Memory B cell (primary cell): ENCODE measurements at regions not wholly inside any gene's neighbourhood (a gene's known extent, or its start where the extent isn't known, plus 50 kb on each side); places are given as distances from the start of the nearest gene placed in this dataset.

ENCODE experiments used
- ATAC-seq: fragments of 150-1000 bp; cut with Tn5 transposase; 2 replicates; pipeline ENCODE4 v1.10.0; 2021; ENCODE audit warnings: low read depth, mild to moderate bottlenecking, moderate library complexity
- DNase-seq, 2 donors: peaks; one replicate each; pipeline ENCODE4 v3.0.0; 2022; ENCODE audit warnings: low spot score in 2 of 2
- H3K27ac Mint-ChIP-seq: one replicate; pipeline ENCODE4 v1.8.0; 2022; ENCODE audit warnings: mild to moderate bottlenecking, moderate library complexity, mixed read lengths
- H3K27me3 Mint-ChIP-seq: one replicate; pipeline ENCODE4 v1.8.0; 2022; ENCODE audit warnings: mixed read lengths
- H3K36me3 Mint-ChIP-seq: one replicate; pipeline ENCODE4 v1.8.0; 2022; ENCODE audit warnings: mild to moderate bottlenecking, mixed read lengths
- H3K4me1 Mint-ChIP-seq: one replicate; pipeline ENCODE4 v1.8.0; 2022; ENCODE audit warnings: mixed read lengths
- H3K4me3 Mint-ChIP-seq: one replicate; pipeline ENCODE4 v1.8.0; 2022; ENCODE audit warnings: mild to moderate bottlenecking, moderate library complexity, mixed read lengths
- H3K9me3 Mint-ChIP-seq: one replicate; pipeline ENCODE4 v1.8.0; 2022; ENCODE audit warnings: mixed read lengths

DNA sequence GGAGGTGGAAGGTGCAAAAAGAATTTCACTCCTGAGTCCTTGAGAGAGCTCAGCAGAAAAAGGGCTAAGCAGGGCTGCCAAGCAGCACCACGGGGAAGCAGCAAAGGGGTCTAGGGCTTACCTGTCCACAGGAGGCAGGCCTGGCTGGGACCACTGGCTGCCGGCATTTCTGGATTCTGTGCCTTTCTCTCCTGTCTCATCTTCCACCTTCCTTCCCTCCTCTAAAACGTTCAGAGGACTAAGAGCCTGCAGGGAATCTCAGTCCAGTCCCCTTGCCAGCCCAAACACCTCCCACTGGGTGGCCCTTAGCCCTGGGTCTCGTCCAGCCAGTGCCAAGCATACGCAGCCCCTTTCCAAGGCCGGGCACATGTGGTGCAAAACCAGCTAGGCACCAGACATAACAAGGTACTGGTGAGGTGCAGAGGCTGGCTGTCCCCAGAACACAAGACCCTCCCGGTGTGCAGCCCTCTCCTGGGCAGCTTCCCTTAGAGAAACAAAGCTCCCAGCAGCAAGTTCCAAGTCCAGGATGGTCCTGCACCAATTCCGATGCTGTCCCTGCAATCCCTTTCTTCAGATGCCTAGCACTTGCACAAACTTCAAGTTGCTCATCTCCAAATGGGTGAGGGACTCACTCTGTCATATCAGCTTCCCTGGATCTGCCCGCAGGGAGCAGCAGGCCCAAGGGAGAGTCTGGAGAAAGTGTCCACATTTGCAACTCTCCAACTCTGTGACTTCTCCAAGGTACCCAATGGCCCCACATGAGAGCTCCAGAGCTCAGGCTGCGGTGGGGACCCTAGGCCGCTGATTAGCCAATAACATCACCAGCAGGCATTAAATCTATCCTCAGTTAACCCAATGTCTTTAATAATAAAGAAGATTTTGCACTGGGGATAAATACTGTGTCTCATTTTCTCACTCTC lies 126.3 kb downstream of the C5orf15 start:
- H3K4me3 Mint-ChIP-seq: no peak overlapping the region
- H3K36me3 Mint-ChIP-seq: no peaks in the 10 kb centered on the region
- H3K27me3 Mint-ChIP-seq: peaks cover 1% of the 10 kb centered on the region
- ATAC-seq (no peak), DNase-seq (no peak)
- peaks cover 8% of the 10 kb centered on the region for H3K4me1 Mint-ChIP-seq
- no peaks in the 10 kb centered on the region for H3K9me3 Mint-ChIP-seq
- H3K27ac Mint-ChIP-seq: no peak overlapping the region

- Mint-ChIP-seq H3K9me3 (peaks cover 2% of the 10 kb centered on the region), H3K4me1 (no peaks in the 10 kb centered on the region), H3K27ac (no peak overlapping the region), H3K27me3 (peaks cover 1% of the 10 kb centered on the region), H3K4me3 (no peak overlapping the region), H3K36me3 (no peaks in the 10 kb centered on the region)
- ATAC-seq (no peak), DNase-seq (no peak)
These were observed 128.3 kb downstream of the C5orf15 start for GRCh38 chr5:133840168-133840567.

- no peaks in the 10 kb centered on the region for H3K4me1 Mint-ChIP-seq
- ATAC-seq (no peak), DNase-seq (no peak)
- no peaks in the 10 kb centered on the region for H3K36me3 Mint-ChIP-seq
- H3K9me3 Mint-ChIP-seq: peaks cover 2% of the 10 kb centered on the region
- peaks cover 1% of the 10 kb centered on the region for H3K27me3 Mint-ChIP-seq
- H3K4me3 Mint-ChIP-seq: no peak overlapping the region
- H3K27ac Mint-ChIP-seq: no peak overlapping the region
These were observed 128.7 kb downstream of the C5orf15 start for GRCh38 chr5:133839721-133840120.

- H3K9me3 Mint-ChIP-seq: peaks cover 2% of the 10 kb centered on the region
- H3K36me3 Mint-ChIP-seq: no peaks in the 10 kb centered on the region
- H3K4me1 Mint-ChIP-seq: no peaks in the 10 kb centered on the region
- H3K27me3 Mint-ChIP-seq: peaks cover 1% of the 10 kb centered on the region
- H3K27ac Mint-ChIP-seq: no peak overlapping the region
- no peak overlapping the region for H3K4me3 Mint-ChIP-seq
- DNase-seq (no peak), ATAC-seq (no peak)
These were observed 129.3 kb downstream of the C5orf15 start for GRCh38 chr5:133839090-133839489.

GRCh38 chr5:133838286-133838685 lies 130.1 kb downstream of the C5orf15 start:
- H3K27me3 Mint-ChIP-seq: peaks cover 1% of the 10 kb centered on the region
- no peaks in the 10 kb centered on the region for H3K36me3 Mint-ChIP-seq
- H3K27ac Mint-ChIP-seq: no peak overlapping the region
- H3K9me3 Mint-ChIP-seq: peaks cover 2% of the 10 kb centered on the region
- H3K4me1 Mint-ChIP-seq: no peaks in the 10 kb centered on the region
- ATAC-seq: no peak
- H3K4me3 Mint-ChIP-seq: no peak overlapping the region
- no peak for DNase-seq

DNA sequence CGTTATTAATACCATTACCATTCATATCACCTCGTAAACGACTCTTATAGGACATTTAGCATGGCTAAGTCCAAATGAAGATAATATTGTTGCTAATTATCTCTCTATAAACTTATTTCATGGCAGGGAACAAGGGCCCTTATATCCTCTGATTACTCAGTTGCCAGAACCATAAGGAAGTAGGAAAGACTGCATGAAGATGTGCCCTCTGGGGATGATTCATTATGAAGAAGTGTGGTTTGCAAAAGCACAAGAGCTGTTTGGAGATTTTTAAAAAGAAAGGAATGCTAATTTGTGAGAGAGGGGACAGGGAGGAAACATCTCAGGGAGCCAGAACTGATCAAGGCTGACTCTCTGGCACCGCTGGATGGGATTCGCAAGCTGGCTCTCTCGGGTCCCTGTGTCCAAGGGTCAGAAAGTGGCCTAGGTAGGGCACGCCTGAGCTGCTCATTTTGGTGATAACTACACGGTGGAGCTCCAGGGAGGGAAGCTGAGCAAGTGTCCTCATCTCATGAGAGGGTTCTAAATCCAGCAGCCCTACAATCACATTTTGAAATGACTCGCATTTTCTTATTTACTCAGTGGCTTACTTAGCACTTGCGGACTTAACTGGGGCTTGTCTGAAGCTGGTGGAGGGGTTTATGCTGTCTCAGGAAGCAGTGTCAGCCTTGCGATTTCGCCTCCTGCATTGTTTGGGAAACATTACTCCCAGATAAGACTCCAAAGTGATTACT lies 136.8 kb downstream of the C5orf15 start:
- Mint-ChIP-seq H3K4me1 (peaks cover 12% of the 10 kb centered on the region), H3K4me3 (no peak overlapping the region), H3K36me3 (no peaks in the 10 kb centered on the region), H3K27ac (no peak overlapping the region), H3K27me3 (no peaks in the 10 kb centered on the region), H3K9me3 (peaks cover 1% of the 10 kb centered on the region)
- ATAC-seq: no peak
- DNase-seq: no peak

- no peaks in the 10 kb centered on the region for H3K27me3 Mint-ChIP-seq
- peaks cover 18% of the 10 kb centered on the region for H3K4me1 Mint-ChIP-seq
- no peak for DNase-seq
- no peak for ATAC-seq
- H3K27ac Mint-ChIP-seq: no peak overlapping the region
- no peaks in the 10 kb centered on the region for H3K9me3 Mint-ChIP-seq
- no peak overlapping the region for H3K4me3 Mint-ChIP-seq
- no peaks in the 10 kb centered on the region for H3K36me3 Mint-ChIP-seq
These were observed 137.5 kb downstream of the C5orf15 start for GRCh38 chr5:133830911-133831310.

DNA sequence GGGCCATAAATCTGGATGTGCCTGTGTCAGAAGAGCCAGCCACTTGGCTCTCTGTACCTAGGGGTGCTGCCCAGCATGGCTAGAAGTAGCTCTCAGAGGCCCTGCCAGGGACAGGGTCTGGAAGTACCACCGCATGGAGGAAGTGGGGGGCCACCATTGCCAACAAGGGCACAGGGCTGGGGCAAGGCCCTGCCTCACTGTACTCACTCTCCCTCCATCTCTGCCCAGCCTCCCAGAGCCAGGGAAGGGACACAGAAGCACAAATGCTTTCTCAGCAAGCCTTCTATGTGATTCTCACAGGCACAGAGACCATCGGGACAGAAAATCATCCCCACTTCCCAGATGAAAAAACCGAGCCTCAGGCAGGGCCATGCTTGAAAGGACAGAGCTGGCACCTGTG lies 138.1 kb downstream of the C5orf15 start:
- no peaks in the 10 kb centered on the region for H3K36me3 Mint-ChIP-seq
- H3K4me1 Mint-ChIP-seq: peaks cover 25% of the 10 kb centered on the region
- DNase-seq (no peak), ATAC-seq (no peak)
- no peaks in the 10 kb centered on the region for H3K27me3 Mint-ChIP-seq
- no peak overlapping the region for H3K4me3 Mint-ChIP-seq
- no peak overlapping the region for H3K27ac Mint-ChIP-seq
- no peaks in the 10 kb centered on the region for H3K9me3 Mint-ChIP-seq

GRCh38 chr5:133829786-133830185 lies 138.6 kb downstream of the C5orf15 start:
- Mint-ChIP-seq H3K27me3 (no peaks in the 10 kb centered on the region), H3K4me3 (no peak overlapping the region), H3K27ac (no peak overlapping the region), H3K36me3 (no peaks in the 10 kb centered on the region), H3K9me3 (no peaks in the 10 kb centered on the region), H3K4me1 (peaks cover 29% of the 10 kb centered on the region)
- no peak for DNase-seq
- ATAC-seq: no peak

DNA sequence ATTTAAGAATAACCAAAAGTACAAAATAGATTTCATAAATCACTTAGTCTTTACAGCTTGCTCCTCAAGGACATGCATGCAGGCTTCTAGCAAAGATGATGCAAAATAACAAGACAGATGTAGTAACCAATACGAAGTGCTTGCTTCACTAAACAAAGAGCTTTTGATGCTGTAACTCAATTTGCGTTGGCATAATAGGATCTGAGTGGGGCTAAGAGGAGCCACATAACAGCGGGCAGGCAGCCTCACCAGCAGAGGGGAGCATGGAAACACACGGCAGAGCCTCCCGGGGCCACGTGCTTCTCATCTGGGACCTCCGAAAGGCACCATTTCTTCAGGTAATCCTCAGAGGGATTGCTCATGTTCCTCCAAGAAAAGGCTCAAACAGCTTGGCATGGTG lies 139.7 kb downstream of the C5orf15 start:
- H3K27me3 Mint-ChIP-seq: no peaks in the 10 kb centered on the region
- H3K4me3 Mint-ChIP-seq: no peak overlapping the region
- H3K4me1 Mint-ChIP-seq: peaks cover 36% of the 10 kb centered on the region
- H3K27ac Mint-ChIP-seq: no peak overlapping the region
- no peaks in the 10 kb centered on the region for H3K9me3 Mint-ChIP-seq
- ATAC-seq (no peak), DNase-seq (no peak)
- H3K36me3 Mint-ChIP-seq: no peaks in the 10 kb centered on the region

GRCh38 chr5:133827830-133828229 lies 140.6 kb downstream of the C5orf15 start:
- no peaks in the 10 kb centered on the region for H3K36me3 Mint-ChIP-seq
- no peak overlapping the region for H3K27ac Mint-ChIP-seq
- ATAC-seq (no peak), DNase-seq (no peak)
- H3K27me3 Mint-ChIP-seq: no peaks in the 10 kb centered on the region
- peaks cover 36% of the 10 kb centered on the region for H3K4me1 Mint-ChIP-seq
- H3K4me3 Mint-ChIP-seq: no peak overlapping the region
- no peaks in the 10 kb centered on the region for H3K9me3 Mint-ChIP-seq

DNA sequence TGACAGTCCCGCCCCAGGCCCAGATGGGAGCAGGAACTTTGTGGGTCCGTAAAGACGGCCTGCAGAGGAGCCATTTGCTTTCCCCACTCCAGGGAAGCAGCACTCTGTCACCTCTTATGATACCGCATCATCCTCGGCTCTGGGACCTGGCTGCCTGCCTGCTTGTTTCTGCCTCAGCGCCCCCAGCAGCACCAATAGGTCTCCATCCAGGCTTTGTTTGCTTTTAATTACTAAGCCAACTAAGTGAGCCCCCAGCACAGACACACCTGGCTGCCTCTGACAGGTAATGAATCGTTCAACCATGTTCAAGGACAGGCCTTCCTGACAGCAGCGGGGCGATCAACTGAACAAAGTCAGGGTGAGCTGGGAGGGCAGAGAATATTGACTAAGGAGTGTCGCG lies 141.4 kb downstream of the C5orf15 start:
- DNase-seq: no peak
- Mint-ChIP-seq H3K36me3 (no peaks in the 10 kb centered on the region), H3K9me3 (no peaks in the 10 kb centered on the region), H3K4me3 (no peak overlapping the region), H3K27me3 (no peaks in the 10 kb centered on the region), H3K4me1 (peaks cover 36% of the 10 kb centered on the region), H3K27ac (no peak overlapping the region)
- ATAC-seq: no peak

- Mint-ChIP-seq H3K27me3 (peaks cover 5% of the 10 kb centered on the region), H3K27ac (peak overlapping the region; percentile 65), H3K4me3 (peak overlapping the region; percentile 50), H3K36me3 (no peaks in the 10 kb centered on the region), H3K4me1 (peaks cover 43% of the 10 kb centered on the region), H3K9me3 (no peaks in the 10 kb centered on the region)
- DNase-seq (peak; percentile 40 to 44), ATAC-seq (peak; percentile 89)
These were observed 142.7 kb downstream of the C5orf15 start for GRCh38 chr5:133825631-133826289.

- Mint-ChIP-seq H3K36me3 (no peaks in the 10 kb centered on the region), H3K27ac (peak overlapping the region; percentile 58), H3K27me3 (peaks cover 8% of the 10 kb centered on the region), H3K4me1 (peaks cover 40% of the 10 kb centered on the region), H3K4me3 (no peak overlapping the region), H3K9me3 (no peaks in the 10 kb centered on the region)
- ATAC-seq: no peak
- no peak for DNase-seq
These were observed 143.7 kb downstream of the C5orf15 start for GRCh38 chr5:133824661-133825254.
